Activated CD8-positive, alpha-beta memory T cell treated with anti-CD3 and anti-CD28 coated beads for 4 hours (primary cell): ENCODE measurements at regions not wholly inside any gene's neighbourhood (a gene's known extent, or its start where the extent isn't known, plus 50 kb on each side); places are given as distances from the start of the nearest gene placed in this dataset.
A peak's percentile ranks its signal among the peaks of the same experiment; 100 is the strongest.
"Not testable (repeated sequence)": the region's sequence is repeated elsewhere in the genome, so short reads cannot be mapped to it uniquely, and the experiment has no call there.

Source experiments
- DNase-seq, 2 donors: peaks; one replicate each; pipeline ENCODE4 v3.0.0-alpha.2; 2020; ENCODE audit warnings: low read depth in 2 of 2

DNA sequence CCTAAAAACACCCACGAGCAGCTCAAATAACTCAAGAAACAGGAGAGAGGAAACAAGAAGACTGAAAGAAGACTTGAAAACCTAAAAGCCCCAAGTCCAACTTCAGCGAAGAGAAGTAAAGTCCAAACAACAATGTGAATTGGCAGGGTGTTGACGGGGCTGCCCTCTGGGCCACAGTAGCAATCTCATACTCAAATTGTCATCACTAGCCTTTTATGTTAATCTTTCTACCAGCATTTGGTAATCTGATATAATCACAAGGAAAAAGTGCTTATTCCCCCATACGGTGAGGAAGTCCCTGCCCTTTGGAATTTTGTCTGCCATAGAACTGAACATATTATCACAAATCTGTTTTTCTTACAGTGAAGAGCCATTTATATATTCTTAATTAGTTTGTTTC, 51.5 kb upstream of the IFNE start:
- DNase-seq = no peak

DNA sequence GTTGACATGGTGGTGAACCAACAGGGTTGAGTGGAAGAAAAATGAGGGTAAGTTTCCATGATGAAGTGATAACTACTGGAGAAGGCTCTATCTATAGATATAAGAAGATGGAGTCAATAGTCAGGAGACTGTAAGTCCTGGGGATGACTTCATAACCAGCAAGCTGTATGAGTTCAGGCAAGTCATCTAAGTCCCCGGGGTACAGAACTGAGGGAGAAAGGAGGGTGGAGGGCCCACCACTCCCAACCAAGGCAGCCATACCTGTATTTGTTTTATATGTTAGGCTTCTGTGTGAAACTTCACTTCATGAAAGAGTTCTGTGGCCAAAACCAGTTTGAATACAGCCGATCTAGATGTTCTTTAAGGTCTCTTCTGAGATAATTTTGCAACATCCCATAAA, 53.3 kb upstream of the IFNE start:
- DNase-seq = no peak

DNA sequence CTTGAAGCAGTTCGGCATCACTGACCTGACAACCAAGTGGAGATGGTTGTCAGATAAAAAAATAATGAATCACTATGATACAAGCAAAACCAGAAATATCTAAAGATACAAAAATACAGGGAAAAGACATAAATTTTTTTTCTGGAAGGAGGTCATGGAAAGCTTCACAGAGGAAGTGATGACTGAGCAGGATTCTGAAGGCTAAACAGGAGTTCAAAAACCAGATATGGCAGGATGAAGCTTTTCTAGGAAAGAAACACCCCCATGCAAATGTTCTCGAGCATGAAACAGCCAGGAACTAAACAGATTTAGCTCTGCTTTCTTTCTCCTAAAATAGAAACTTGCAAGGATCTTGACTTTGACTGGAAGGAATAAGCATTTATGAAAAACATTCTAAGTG, 60.7 kb upstream of the IFNE start:
- no peak for DNase-seq

DNA sequence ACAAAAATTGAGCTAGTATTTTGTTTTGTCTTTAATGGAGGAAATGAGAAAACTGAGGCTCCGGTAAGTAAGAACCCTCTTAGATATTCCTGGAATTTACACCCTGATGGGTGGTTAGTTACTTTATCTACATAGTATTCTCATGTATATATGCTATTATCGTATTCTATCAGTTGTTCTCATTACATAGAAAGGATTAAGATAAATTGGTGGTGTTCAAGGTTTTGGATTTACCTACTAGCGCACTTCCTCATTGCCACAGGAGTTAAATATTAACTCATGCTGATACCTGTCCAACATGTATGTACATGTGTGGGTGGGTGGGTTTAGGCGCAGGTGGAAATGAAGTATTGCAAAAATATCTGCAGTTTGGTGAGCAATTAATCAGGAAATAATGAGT, 61.1 kb upstream of the IFNE start:
- DNase-seq = no peak

DNA sequence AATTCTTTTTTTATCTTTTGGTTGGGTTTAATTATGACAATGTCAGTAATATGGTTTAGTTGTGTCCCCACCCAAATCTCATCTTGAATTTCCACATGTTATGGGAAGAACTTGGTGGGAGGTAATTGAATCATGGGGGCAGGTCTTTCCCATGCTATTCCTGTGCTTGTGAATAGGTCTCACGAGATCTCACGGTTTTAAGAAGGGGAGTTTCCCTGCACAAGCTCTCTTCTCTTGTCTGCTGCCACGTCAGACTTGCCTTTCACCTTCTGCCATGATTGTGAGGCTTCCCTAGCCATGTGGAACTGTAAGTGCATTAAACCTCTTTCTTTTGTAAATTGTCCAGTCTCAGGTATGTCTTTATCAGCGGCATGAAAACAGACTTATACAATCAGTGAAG, 61.7 kb upstream of the IFNE start:
- not testable (repeated sequence) for DNase-seq

DNA sequence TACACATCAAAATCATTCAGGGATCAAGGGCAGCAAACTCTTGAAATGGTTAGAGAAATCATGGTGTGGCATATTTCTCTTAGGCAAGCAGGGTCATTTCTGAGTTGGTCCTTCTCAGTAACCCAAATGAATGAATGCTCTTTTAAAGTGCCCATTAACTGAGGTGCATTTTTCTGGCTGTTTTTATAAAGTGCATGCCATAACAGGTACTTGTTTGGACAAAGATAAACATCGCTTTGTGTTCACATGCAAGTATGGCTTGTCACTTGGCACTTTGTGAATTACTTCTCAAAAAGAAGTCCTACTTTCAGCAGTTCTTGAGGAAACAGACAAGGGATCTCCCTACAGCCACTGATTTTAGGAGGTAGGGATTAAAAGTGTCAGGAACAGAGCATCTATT, 64.8 kb upstream of the IFNE start:
- no peak for DNase-seq

DNA sequence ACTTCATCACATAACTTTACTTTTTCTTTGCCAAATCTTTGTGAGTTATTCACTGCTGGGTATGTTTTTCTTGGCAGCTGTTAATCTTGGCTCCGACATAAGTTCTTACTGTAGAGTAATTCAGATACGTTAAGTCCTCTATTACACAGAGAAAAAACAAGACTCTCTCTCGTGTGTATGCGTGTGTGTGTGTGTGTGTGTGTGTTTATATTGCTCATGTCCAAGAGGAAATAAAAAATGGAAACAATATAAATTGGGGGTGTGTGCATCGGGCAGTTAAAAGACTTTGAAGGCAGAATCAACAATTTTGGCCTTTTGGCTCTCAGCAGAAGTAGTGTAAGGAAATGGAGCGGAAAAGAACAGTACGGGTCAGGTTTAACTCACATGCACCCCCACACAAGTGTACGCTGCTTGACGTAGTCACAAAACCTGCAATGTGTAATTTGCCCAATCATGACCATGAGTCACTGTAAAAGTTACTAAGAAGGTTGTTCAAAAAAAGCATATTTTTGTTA, 67.2 kb upstream of the IFNE start:
- no peak for DNase-seq

DNA sequence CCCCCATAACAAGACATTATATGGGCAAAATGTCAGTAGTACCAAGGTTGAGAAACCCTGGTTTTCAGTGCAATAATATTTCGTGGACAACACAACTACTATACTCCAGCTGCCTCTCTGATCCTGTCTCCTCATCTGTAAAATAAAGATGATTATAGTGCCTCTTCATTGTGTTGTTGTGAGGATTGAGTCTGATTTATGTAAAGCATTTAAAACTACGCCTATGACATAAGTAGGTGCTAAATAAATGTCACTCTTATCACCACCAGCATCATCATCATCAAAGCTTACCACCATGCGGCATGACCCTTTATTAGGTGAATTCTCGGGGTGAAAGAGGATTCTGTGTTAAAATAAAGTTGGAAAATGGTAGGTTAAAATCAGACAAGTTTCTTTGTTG, 67.8 kb upstream of the IFNE start:
- no peak for DNase-seq

DNA sequence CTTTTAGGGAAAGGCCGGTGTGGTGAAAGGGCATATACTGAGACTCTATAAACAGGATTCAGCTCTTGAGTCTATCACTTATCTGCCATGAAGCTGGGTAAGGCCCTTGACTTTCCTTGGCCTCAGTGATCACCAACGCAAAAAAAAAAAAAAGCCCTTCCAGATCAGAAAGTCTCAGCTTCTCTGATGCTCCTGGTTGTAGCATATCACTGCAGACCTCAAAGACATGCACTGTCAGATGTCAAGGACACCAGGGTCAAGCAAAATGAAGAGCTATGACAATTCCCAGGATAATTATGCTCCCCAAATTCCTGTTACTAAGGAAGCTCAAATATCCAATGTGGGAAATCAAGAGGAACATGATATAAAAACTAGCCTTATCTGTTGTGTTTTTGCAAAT, 68.3 kb upstream of the IFNE start:
- DNase-seq = no peak

DNA sequence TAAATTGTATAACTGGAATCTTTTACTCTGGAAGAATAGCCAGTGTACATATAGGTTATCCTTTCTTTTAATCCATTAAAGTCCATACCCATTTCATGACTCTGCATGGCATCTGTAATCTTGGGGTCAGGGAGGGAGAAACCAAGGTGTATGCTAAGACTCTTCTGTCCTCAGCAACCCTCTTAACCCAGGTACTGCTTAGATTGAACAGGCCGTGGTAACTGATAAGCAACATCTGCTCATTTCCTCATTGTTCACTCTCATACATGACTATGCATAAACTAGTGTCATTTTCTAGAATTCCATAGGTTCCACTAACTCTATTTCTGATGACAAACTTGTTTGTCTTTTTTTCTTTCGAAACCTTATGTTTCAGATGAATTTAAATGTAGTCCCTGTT, 69.3 kb upstream of the IFNE start:
- DNase-seq = no peak

DNA sequence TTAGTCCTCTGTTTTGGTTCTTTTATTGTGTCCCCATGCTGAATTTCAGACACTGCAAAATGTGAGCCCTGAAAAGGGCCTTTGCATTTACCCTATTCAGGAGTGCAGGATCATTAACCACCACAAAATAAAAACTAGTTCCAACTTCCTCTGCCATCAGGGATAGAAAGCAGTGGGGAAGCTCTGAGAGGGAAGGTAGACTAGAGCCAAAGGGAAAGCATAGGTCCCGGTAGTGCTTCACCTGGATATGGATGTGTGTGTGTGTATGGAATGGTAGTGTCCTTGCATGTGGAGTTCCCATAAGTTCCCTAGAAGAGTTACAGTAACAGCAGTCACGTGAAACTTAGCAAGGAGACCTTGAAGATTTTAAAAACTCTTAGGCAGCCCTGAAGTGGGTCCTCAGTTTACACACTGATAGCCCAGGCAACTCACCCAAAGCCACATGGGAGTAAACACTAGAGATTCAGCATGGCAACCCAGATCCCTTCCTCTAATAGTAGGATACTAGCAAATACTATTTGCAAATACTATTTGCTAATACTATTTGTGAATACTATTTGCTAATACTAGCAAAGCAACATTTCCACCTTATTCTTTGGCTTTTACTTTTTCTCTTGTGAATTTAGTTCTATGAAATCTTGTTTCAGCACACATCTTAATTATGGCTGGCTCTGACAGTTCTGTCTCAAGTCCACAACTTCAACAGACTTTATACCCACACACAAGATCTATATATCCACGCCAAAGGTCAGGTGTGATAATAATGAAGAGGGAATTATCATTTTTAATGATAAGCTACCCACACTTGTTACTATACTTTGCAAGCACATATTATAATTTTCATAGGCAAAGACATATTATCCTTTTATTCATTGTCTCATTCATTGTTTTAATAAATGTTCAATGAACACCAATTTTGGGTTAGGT, 70.4 kb upstream of the IFNE start:
- no peak for DNase-seq

DNA sequence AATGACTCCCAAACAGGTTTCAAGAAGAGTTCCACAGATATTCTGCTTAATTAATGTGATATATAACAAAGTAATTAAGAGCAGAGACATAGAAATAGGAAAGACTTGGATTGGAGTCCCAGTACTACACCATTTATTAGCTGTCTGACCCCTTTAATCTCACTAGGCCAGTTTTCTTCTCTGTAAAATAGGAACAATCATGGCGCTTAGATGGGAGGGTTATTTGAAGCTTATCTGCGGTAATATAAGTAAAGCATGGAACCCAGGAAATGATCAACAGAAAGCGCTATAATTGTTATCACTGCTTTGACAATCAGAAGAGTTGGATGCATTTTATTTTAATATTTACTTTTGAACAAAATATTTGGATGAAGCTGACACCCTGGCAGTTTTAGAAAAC, 71.3 kb upstream of the IFNE start:
- DNase-seq = no peak

DNA sequence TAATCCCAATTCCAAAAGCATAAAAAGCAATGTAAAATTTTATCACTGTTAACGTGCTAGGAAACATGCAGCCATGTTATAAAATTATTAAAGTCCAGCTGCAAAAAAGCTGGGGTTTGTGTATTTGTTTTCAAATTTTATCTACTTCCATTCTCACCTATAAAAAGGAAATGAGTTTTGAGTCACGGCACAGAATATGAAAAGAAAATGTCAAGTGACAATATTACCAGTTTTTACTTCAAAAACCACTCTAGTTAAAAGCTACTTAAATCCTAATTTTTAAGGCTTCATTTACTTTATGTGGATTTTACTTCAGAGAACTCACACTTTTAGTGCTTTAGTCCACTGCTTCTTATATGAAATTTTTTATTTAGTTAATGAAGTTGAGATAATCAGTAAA, 72.7 kb upstream of the IFNE start:
- no peak for DNase-seq

DNA sequence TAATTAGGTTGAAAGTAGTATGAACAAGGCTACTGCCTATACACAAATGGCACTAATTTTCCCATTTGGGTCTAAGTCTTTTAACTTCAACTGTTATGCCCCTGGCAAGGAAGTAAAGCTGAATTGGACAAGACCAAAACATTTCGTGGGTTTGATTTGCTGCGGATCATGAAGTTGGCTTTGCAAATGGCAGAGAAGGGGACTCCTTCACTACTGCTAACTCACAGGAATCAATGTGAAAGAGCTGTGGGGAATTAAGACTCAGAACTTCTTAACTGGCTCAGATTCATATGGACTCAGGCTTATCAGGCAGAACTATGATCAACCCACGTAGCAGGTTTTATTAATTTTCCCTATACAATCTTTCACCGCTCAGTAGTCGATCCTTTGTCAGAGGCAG, 73.8 kb upstream of the IFNE start:
- no peak for DNase-seq

DNA sequence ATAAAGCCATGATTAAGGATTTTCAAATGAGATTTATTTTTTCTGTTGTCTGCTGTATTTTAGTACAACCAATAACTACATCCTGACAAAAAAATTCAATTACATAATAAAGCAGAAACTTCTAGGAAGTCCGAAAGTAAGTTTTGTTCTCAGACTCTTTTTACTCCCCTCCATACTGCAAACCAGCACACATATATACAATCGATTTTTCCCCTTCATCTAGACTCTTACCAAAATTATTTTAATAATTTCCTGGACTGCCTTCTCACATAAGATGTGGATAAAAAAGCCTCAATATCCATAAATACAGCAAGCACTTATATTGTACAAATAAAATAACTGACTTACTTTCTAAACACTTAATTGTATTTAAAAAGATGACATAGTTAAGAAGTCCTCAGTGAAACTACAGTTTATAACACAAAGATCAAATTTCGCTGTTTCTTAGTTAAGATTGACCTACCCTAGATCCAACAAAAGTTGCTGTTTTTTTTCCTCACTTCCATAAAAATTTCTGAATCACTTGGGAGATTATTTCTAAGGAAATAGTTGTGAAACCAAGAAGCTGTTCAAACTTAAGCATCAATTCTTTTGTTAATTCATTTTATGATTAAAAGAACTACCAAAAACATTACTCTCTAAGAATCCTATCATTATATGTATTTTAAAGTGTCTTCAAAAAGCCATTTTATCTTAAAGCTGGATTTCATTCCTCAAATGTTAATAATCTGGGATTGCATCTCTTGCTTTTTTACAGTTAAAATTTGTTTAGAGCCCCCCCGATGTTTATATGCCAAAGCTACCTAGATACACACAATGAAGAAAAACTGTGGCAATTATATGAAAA, 74.7 kb upstream of the IFNE start:
- no peak for DNase-seq

DNA sequence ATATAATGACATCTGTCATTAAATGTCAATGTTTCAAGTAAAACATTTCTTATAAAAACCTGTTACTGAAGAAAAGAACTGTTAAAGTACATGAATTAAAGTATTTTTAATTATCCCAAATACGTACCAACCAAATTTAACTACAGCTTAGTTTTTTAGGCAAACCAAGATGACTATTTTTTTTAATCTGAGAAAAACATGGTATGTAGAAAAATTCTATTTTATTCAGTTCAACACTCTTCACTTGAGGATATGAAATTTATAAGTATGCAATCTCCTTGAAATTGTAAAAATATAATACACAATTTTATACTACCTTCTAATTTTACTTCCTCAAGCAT, 75.3 kb upstream of the IFNE start:
- DNase-seq = no peak

DNA sequence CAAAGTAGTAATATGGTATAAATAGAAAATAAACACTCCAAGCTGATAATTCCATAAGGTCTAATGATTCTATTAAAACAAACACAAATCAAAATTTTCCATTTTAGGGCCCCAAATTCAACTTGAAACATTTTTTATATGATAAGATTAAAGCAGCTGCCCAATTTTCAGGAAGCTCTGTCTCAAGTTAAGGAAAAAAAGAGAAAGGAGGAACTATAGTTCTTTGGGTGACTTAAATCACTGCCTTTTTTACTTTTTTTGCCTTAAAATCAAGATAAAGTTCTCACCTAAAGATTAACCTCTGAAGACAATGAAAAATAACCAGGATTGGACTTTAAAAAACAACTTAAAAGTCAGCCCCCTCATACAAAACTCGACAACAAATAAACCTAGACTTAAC, 76.0 kb upstream of the IFNE start:
- DNase-seq = no peak

DNA sequence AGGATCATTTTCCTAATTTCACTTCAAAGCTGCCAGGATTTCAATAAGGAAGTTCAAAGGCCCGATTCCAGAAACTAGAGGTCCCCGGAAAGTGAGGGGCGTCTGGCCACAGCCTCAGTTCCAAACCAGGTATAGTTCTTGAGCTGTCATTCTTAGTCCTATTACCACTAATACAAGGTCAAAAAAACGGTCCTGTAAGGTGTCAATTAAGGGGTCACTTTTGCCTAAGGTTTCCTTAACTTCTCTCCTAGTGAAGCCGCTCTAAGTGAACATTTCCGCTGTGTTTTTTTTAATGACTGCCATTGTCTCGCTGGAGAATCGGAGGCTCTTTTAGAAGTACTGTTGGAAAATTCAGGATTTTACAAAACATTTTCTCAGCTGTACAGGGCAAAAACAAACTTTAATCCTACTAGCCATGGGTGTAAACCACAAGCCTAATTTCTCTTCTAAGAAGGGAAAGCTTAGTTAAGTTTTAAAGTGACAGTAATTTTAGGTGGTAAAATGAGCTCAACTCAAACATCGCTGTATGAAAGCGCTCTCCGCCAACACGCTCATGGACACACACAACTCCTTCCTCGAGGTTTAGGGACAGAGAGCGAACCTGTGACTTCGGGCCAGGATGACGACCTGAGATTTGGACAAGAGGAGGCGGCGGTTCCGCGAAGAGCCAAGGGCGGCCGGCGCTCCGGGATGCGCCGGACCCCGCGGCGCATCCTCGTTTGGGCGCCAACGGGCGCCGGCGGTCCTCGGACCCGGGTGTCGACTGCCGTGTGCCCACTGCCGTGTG, 76.7 kb upstream of the IFNE start:
- no peak for DNase-seq

DNA sequence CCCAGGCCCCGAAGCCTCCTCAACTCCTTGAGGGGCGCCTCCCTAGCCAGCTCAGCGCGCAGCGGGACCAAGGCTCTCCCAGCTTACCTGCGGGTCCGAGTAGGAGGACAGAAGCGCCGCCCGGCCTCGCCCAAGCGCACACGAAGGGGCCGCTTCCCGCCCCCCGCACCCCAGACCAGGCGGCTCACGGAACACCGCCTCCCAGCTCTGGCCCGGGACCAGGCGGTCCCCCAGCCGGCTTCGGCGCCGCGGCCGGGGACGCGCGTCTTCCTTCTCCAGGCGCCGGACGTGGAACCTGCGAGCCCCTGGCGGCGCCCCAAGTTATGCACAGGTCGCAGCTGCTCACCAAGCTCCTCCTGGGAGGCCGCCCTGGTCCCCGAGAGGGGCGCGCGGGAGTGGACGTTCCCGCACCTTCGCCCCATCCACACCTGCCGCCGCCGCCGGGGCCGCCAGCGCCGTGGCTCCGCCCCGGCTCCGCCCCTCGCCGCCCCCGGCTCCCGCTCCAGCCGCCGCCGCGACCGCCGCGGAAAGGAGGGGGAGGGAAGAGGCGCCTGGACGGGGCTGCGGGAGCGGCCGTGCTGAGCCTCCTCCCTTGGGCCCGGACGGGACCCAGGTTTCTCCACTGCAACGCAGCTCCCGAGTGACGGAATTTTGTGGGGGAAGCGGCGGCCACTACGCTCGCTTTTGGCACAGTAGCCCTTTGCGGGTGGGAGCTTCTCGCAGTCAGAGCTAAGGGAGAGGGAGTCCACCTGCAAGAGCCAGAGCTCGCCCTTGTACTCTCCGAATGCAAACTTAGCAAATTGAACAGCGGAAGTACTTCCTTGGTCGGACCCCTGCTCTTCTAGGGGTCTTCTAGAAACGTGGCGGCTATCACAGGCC, 77.5 kb upstream of the IFNE start:
- DNase-seq = peak in 1 of 2 donors; percentile 17

DNA sequence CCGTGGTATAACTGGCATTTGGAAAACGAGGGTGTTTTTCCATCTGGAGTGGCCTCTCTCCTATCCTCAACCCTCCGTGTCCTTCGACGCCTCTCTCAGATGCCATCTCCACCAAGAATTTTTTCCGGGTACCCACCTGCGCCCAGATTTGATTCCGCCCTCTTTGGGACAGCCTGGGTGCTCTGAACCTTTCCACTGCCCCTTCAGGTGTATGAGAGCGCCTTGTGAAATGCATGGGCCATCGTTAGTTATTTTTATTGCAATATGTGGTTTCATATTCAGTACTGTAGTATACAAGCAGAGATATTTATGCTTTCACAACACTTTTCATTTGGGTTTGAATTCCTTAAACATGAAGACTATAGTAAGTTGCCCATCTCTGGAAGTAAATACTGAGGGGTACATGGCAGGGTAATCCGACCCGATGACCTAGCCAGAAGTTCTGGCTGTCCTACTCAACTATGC, 78.2 kb upstream of the IFNE start:
- no peak for DNase-seq

DNA sequence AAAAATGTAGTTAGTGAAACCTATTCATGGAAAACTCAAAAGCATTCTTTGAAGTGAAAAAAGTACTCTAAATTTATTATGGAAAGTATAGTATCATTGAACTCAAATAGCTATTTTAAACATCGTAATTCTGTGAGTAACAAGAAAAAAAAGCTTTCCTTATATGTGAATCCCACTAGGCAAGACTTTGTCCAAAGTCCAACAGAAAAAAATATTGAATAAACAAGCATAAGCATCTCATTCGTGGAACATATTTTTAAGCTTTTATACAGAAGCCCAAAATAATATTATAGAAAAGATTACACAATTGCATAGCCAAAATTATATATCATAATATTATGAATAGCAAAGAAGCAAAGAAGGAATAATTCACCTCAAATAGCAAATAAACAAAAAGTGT, 79.4 kb upstream of the IFNE start:
- DNase-seq = no peak
